ENCODE measurements at regions not wholly inside any gene's neighbourhood (a gene's known extent, or its start where the extent isn't known, plus 50 kb on each side); places are given as distances from the start of the nearest gene placed in this dataset.

DNA sequence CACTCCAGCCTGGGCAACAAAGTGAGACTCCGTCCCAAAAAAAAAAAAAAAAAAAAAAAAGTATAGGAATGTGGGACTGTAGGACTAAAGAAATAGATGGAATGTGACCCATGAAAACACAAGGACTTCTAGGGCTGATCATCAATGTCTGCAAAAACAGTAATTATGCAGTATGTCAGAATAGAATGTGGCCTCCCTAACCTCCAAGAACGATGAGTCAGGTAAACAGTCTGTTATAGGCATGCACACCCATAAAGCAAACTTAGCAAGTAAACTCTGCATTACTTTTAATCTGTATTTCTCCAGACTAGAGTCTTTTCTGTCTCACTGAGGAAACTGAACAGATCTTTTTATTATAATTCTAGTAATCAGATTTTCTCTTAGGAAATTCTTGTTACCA, 233.4 kb downstream of the HNRNPD start:
- Mint-ChIP-seq H3K27me3 (ENCODE audit: low read depth in 3 of 3) (peaks cover 0 to 2% (median 0%) of the 10 kb centered on the region in 3 donors), H3K4me3 (no peak overlapping the region), H3K36me3 (no peaks in the 10 kb centered on the region), H3K4me1 (no peaks in the 10 kb centered on the region), H3K9me3 (peaks cover 0 to 2% (median 0%) of the 10 kb centered on the region in 7 donors), H3K27ac (no peak overlapping the region)
- H3K27ac ChIP-seq (ENCODE audit: low read depth in 1 of 2, low read length in 2 of 2) = no peak overlapping the region
- no peak overlapping the region for H3K4me2 ChIP-seq (replicated peaks; ENCODE audit: extremely low read depth, low read length, poor library complexity, severe bottlenecking)
- H3K4me1 ChIP-seq (ENCODE audit: control insufficient read depth in 1 of 2, insufficient read depth in 2 of 2, low read length in 2 of 2) = no peaks in the 10 kb centered on the region
- intact Hi-C loops (cut with micrococcal nuclease) = no loop called here
- H2AFZ ChIP-seq (ENCODE audit: insufficient read depth, low read depth, low read length, poor library complexity, severe bottlenecking) = no peak overlapping the region
- H3K4me3 ChIP-seq (replicated peaks in 1 of 3; ENCODE audit: low read depth in 2 of 3, low read length in 3 of 3) = no peak overlapping the region
- H4K20me1 ChIP-seq (ENCODE audit: insufficient read depth, low read length) = no peaks in the 10 kb centered on the region
- no peaks in the 10 kb centered on the region for H3K36me3 ChIP-seq (replicated peaks in 1 of 2; ENCODE audit: control insufficient read depth in 1 of 2, insufficient read depth in 2 of 2, low read length in 2 of 2)
- H3K27me3 ChIP-seq (ENCODE audit: control insufficient read depth in 2 of 2, insufficient read depth in 2 of 2, low read length in 2 of 2) = no peaks in the 10 kb centered on the region
- WGBS (ENCODE audit: insufficient coverage) = no CpG with 5 or more reads among the region's 2 CpGs
- H3K9ac ChIP-seq (ENCODE audit: insufficient read depth, low read length, poor library complexity, severe bottlenecking) = no peak overlapping the region
- H3K9me3 ChIP-seq (replicated peaks in 1 of 2; ENCODE audit: control insufficient read depth in 1 of 2, insufficient read depth in 1 of 2, low read length in 2 of 2) = no peaks in the 10 kb centered on the region
- TF ChIP-seq, protein P1, sequence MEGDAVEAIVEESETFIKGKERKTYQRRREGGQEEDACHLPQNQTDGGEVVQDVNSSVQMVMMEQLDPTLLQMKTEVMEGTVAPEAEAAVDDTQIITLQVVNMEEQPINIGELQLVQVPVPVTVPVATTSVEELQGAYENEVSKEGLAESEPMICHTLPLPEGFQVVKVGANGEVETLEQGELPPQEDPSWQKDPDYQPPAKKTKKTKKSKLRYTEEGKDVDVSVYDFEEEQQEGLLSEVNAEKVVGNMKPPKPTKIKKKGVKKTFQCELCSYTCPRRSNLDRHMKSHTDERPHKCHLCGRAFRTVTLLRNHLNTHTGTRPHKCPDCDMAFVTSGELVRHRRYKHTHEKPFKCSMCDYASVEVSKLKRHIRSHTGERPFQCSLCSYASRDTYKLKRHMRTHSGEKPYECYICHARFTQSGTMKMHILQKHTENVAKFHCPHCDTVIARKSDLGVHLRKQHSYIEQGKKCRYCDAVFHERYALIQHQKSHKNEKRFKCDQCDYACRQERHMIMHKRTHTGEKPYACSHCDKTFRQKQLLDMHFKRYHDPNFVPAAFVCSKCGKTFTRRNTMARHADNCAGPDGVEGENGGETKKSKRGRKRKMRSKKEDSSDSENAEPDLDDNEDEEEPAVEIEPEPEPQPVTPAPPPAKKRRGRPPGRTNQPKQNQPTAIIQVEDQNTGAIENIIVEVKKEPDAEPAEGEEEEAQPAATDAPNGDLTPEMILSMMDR (IDR thresholded peaks at IDR 0.05) = no peak
- DNase-seq = no peak
- no peaks in the 10 kb centered on the region for H3K79me2 ChIP-seq (ENCODE audit: insufficient read depth, low read length)

DNA sequence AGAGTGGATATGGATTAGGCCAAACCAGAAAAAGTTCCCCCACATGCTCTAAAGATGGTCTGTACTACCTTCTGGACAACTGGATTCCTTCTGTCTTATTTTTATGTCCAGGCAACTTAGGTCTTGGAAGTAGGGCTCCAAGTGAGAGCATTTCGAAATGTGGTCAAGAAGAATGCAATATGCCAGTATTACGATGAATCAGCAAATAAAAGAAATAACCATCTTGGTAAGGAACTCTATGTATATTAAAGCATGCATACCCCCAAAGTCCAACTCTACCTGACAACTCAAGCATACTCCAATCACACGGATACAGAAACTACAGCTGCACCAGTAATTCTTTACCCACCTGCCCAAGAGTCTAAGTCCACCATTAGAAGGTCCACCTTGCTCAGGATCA, 234.5 kb downstream of the HNRNPD start:
- Histone ChIP-seq H3K27me3 (ENCODE audit: control insufficient read depth in 2 of 2, insufficient read depth in 2 of 2, low read length in 2 of 2) (no peaks in the 10 kb centered on the region), H3K9ac (ENCODE audit: insufficient read depth, low read length, poor library complexity, severe bottlenecking) (no peak overlapping the region), H3K27ac (ENCODE audit: low read depth in 1 of 2, low read length in 2 of 2) (no peak overlapping the region), H3K4me3 (replicated peaks in 1 of 3; ENCODE audit: low read depth in 2 of 3, low read length in 3 of 3) (no peak overlapping the region), H2AFZ (ENCODE audit: insufficient read depth, low read depth, low read length, poor library complexity, severe bottlenecking) (no peak overlapping the region), H3K9me3 (replicated peaks in 1 of 2; ENCODE audit: control insufficient read depth in 1 of 2, insufficient read depth in 1 of 2, low read length in 2 of 2) (no peaks in the 10 kb centered on the region), H3K4me1 (ENCODE audit: control insufficient read depth in 1 of 2, insufficient read depth in 2 of 2, low read length in 2 of 2) (no peaks in the 10 kb centered on the region), H4K20me1 (ENCODE audit: insufficient read depth, low read length) (no peaks in the 10 kb centered on the region), H3K36me3 (replicated peaks in 1 of 2; ENCODE audit: control insufficient read depth in 1 of 2, insufficient read depth in 2 of 2, low read length in 2 of 2) (no peaks in the 10 kb centered on the region), H3K79me2 (ENCODE audit: insufficient read depth, low read length) (no peaks in the 10 kb centered on the region), H3K4me2 (replicated peaks; ENCODE audit: extremely low read depth, low read length, poor library complexity, severe bottlenecking) (no peak overlapping the region)
- WGBS (ENCODE audit: insufficient coverage) = no CpG with 5 or more reads among the region's 3 CpGs
- H3K27me3 Mint-ChIP-seq (ENCODE audit: low read depth in 3 of 3) = peaks cover 0 to 1% (median 0%) of the 10 kb centered on the region in 3 donors
- DNase-seq = no peak
- peaks cover 0 to 3% (median 0%) of the 10 kb centered on the region in 7 donors for H3K9me3 Mint-ChIP-seq
- no peak overlapping the region for H3K27ac Mint-ChIP-seq
- H3K36me3 Mint-ChIP-seq = no peaks in the 10 kb centered on the region
- H3K4me3 Mint-ChIP-seq = no peak overlapping the region
- H3K4me1 Mint-ChIP-seq = no peaks in the 10 kb centered on the region
- TF ChIP-seq, protein P1 (IDR thresholded peaks at IDR 0.05) = no peak
- intact Hi-C loops (cut with micrococcal nuclease) = no loop called here

Measured in CD14-positive monocyte (primary cell).